ENCODE measurements at regions not wholly inside any gene's neighbourhood (a gene's known extent, or its start where the extent isn't known, plus 50 kb on each side); places are given as distances from the start of the nearest gene placed in this dataset.
"Not testable (repeated sequence)": the region's sequence is repeated elsewhere in the genome, so short reads cannot be mapped to it uniquely, and the experiment has no call there.

DNA sequence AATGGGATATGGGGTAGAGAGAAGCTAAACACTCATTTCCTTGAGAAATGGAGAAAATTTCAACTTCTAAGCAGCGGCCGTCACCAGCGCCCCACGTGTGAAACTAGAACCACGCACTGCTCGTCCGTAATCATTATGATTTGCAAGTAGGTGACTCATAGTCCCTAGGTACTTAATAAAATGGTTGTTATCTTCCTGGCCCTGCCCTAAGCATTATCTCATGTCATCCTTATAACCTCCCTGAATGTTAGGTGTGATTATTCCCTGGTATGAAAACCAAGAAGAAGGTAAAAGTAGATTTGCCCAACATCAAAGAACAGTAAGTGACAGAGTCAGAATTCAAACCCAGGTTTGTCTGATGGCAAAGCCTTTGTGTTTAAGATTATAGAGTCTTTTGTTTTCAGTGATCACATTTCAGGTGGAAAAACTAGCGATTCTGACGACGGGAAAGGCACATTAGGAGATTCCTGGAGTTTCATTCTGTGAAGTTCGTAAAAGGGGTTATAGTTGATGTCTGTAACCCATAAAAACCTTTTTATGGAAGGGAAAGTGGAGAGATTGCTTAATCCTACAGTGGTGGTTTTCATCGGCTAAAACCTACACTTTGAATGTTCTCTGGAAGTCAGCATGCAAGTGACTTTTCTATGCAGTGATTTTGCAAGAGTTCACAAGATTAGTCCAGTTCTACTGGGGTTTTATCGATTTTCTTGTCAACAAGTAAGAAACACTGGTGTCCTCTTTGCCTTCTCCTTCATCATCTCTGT is 202.9 kb upstream of the WWC1 start:
- no peak for DNase-seq

DNA sequence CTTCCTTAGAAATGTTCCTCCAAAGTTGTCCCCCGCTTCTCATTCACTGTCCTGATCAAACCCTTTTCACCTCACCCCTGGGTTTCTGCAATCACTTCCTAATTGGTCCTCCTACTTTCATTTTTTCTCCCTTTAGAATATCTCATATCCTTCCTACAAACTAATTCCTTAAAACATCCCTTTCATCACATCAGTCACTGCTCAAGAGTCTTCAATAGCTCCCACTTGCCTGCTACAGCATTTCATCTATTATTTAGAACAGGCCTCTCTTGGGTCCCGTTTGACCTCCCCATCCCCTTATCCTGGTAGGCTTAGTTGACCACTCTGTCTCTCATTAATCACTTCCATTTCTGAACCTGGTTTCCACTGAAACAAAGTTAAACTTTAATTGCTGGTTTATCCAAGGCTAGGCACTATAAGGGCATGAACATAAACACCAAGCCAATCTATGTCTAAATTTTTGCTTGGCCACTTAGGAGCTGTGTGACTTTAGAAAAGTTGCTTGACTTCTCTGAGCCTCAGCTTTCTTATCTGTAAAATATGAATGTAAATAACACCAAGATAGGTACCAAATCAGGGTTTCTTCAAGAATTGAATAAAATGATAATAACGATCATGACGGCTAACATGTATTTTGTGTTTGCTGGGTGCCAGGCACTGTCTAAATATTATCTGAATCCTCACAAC is 202.1 kb upstream of the WWC1 start:
- DNase-seq, result no peak

DNA sequence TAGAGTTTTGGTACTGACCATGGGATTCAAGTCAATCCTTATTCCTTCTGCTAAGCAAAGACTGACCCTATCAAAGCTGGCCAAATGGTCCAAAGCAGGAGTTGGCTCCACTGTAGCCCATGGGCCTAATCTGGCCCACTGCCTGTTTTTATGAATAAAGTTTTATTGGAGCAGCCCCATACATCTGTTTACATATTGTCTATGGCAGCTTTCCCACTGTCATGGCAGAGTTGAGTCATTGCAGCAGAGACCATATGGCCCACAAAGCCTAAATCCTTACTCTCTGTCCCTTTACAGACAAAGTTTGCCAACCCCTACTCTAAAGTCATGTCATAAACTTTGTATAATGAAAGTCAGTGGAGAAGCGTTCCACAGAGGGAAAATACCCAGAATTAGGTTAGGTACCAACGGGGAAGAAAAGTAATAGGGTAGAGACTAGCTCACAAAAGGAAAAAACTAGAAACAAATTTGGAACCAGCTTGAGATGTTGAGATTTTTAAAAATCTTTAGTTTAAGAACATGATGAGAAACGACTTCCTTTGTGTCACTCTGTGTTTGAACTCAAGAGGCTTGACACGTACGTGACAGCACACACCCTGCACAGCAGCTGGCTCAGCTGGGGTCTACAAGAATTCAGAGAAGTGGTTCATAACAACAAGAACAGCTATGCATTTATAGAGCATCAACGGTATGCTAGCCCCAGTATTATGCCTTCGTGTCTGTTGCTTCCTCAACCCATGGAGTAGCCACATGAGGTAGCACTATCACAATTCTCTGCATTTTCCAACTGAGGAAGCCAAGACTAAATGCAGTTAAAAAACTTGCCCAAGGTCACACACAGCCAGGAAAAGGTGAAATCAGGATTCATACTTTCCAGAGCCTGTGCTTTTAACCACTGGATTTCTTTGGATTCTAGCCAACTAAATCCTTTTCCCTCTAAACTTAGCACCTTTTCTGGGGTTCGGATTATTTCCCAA is 198.9 kb upstream of the WWC1 start:
- DNase-seq, result no peak

DNA sequence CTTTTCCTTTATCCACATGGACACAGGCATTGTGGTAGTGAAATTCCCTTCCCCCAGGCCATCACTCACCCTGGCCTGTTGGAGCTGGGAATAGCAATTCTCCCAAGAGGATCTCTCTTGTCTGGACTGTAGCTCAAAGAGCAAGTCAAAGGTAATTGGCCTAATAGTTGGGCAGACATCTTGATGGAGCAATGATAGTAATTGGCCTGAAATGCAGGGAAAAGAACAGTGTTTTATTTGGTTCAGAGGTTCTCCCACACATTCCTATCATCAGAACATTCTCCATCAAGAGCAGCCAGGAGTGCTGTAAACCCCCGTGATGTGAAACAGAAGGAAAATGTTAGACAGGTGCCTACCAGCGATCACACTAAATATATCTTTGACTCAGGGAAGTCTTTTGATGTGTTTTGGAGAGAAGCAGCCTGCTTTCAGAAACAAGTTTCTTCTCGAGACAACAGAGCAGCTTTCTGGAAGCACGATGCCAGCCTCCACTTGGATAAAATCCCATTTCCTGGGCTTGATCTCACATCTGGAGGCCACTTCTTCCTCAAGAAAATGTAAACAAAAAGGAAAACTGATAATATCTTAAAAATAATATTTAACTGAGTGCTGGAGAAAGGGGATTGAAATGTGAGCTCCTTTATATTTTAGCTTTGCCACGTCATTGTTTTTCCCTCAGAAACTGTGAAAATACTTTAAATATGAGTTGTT is 198.1 kb upstream of the WWC1 start:
- no peak for DNase-seq

DNA sequence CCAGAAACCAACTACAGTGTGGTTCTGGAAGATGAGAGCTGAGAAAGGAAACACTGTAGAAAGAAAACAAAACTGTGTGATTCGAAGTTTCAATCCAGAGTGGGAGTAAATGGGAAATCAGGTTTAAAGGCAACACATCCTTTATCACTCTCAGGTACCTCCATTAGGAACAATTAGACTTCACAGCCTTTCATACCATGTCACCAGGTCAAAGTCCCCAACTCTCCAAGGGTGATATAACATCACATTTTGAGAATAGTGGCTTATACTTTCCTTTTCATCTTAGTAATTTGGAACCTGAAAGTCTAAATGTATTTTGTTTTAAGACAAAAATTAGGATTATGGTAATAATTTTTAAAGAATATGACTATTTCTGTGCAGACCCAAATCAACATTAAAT is 194.9 kb upstream of the WWC1 start:
- DNase-seq, result no peak

DNA sequence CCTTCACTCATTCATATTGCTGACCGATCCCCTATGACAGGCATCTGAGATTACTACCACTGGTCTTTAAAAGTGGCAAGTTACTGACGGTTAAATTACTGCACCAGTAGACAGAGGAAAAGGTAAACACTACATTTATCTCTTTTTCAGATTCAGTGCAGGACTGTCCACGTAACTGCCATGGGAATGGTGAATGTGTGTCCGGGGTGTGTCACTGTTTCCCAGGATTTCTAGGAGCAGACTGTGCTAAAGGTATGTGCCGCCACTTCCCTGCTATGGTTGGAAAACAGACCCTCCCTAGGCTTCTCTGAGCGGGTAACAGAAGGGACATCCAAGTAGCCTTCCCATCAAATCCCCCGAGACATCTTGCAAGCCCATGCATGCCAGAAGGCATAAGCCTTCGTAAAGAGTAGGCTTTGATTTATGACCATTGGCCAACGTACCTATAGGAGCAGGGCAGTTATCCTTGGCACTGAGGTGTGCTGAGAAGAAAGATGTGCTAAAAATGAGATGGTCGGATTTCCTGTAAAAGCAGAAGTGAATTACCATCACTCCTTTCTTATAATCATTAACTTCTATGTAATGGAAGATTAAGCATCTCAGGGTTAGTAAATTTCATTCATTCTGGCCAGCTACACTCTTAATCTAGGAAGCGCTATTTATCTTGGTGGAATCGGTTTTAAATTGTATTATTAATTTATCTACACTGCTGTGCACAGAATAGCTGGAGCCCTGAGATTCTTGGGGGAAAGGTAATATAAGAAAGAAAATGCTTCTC is 193.4 kb upstream of the WWC1 start:
- peak in 1 of 2 experiments; percentile 1 for DNase-seq

DNA sequence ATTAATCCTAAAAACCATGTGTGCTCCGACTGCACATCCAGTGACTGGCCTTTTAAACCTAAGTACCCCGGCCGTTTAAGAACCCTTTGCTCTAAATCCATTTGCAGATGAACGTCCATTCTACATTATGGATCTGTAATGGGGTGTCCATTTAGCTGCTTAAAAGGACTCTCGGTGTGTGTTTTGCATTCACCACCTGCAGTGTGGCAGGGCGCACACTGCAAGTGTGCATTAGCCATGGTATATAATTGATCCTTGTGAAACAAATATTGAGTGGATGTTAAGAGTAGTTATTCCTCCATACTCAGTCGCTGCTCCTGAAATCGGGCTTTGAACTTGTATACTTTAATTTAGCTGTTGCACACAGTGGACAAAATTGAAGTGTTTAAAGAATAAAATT is 190.1 kb upstream of the WWC1 start:
- DNase-seq, result no peak

DNA sequence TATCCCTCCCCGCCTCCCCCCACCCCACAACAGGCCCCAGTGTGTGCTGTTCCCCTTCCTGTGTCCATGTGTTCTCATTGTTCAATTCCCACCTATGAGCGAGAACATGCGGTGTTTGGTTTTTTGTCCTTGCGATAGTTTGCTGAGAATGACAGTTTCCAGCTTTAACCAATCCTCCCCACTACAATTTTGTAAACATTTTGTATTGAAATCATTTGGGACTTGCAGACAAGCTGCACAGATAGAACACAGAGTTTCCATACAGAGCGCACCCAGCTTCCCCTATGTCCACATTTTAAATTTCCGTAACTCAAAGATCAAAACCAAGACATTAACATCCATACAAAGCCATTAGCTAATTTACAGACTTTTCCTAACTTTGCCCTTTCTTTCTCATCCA is 188.4 kb upstream of the WWC1 start:
- DNase-seq, result not testable (repeated sequence)

DNA sequence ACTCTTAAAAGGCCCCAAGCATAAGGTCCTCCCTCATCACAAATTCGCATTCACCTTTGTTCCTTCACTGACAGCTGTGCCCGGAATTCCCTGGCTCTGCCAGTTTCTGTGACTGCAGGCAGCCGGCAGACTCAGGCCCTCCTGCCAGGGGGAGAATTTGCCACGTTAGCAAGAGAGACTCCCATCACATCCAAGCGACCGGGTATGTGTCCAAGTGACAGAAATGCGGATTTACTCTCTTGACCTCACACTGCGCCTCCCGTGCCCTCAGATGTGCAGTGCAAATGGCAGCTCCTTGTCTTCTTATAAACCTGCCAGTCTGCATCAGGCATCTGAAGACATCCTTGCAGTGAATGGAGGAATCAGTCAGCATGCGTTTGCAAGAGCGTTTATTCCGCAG is 187.1 kb upstream of the WWC1 start:
- DNase-seq, result no peak

DNA sequence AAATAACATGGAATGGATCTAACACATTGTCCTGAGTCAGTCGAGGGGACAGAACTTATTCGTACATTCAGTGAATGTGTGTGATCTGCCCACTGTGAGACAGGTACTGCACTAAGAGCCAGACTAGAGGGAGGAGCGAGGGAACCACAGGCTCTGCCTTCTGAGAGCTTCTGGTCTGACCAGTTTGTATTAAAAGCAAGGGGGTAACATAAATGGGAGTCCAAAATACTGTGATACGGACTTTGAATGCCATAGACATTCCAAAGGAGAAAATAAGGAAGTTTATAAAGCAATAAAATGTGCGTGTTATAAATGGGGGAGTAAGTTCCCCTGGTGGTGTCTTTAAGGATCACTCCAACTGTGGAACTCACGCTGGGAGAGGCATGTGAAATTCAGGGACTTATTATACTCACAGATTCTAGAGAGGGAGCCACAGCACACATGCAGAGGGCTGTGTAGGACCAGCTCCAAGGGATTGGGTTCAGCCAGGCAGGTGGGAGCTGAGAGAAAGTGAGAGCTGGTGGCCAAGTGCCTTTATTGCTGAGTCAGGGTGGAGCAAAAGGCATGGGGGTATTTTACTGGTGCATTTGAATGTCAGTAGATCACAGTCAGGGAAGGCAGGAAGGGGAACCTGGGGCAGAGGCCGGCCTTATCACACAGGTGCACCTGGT is 186.5 kb upstream of the WWC1 start:
- no peak for DNase-seq

DNA sequence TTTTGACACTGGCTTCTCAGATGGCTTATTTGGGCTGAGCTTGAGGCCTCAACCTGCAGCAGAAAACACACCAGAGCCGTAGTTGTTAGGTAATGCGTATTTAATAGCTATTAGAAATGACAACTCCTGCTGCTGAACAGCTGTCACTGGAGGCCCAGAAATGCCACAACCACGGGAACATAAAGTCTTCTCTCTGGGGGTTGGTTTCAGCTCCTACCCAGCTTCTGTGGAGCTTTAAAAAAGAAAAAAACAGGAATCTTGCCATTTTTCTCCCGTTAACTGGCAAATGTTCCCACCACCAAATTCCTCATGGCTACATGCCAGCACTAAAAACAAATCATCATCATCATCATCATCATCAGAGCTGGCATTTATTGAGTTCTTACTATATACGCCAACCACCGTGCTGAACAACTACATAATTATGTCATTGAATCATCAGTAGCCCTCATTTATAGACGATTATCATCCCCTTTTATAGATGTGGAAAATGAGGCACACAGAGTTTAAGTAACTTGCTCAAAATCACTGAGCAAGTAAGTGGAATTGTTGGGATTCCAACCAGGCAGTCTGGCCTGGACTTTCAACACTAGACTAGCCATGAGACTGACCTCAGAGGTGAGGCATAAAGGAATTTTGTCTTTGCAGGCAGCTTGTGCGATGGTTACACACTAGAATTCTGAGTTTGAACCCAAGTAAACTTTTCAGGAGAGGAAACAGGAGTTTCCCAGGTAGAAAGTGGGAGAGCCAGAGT is 185.3 kb upstream of the WWC1 start:
- DNase-seq, result no peak

DNA sequence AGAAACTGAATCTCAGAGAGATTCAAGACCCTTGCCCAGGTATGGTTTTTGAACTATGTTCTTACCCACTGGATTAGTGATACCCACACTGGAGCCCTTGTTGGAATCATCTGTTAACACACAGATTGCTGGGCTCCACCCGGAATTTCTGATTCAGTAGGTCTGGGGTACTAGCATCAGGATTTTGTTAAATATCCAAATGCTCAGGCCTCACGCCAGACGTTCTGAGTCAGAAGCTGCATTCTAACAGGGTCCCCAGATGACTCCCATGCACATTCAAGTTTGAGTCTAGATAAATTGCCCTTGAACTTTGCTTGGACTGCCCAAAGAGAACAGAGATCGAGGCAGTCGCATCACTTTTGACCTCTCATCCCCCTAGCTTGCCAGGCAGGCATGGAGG is 182.0 kb upstream of the WWC1 start:
- no peak for DNase-seq

DNA sequence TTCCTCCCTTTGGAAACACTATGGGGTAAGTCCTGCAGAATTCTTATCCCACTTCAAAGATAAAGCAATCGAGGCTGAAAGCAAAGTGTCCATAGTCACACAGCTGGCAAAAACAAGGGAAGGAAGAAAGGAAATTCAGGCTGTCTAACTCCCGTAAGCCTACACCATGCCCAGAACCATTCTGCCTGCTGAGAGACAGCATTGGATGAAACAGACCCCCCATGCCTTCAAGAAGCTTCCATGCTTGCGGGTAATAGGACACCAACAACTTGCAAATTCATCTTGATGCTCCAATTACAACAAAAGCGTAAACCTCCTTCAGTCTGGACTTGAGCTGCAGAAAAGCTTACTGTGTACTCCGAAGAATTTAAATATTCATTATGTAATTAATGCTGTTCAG is 181.1 kb upstream of the WWC1 start:
- no peak for DNase-seq

DNA sequence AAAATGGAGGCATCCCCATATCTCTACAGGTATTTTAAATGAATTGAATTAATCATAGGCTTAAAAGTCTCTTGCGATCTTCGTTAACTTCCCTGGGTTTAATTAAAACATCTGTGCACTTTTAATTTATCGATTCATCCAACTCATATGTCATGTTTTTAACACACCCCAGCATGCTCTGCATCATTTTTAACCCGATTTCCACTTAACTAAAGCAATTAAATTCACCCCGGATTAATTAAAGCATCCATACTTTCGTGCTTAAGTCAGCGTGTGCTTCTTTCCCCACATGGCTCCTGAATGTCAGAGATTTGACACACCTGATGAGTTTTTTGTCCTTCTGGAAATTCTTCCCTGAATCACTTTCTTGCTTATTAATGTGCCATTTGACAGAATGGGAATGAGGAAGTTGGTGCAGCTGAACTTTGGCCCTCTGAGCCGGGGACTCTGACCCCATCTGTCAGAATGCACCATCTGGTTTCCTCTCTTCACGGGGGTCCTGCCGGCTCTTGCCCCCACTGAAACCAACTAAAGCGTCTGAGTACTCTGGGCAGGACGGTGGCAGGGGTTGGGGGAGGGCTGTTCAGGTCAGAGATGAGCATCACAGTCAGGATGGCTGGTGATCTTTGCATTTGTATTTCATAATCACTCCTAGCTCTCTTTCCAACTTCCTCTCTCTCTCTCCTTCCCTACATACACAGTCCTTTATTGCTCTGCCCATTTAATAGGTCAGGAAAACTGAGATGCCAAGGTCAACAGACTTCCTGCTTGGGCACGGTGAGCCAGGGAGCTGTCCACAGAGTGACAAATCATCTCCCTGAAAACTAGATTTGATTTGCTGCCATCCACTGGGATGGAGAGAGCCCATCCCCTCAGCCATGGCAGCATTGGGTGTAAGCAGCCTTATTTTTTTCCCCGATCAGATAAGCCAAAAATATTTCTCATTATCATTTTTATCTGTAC is 180.3 kb upstream of the WWC1 start:
- DNase-seq, result no peak

DNA sequence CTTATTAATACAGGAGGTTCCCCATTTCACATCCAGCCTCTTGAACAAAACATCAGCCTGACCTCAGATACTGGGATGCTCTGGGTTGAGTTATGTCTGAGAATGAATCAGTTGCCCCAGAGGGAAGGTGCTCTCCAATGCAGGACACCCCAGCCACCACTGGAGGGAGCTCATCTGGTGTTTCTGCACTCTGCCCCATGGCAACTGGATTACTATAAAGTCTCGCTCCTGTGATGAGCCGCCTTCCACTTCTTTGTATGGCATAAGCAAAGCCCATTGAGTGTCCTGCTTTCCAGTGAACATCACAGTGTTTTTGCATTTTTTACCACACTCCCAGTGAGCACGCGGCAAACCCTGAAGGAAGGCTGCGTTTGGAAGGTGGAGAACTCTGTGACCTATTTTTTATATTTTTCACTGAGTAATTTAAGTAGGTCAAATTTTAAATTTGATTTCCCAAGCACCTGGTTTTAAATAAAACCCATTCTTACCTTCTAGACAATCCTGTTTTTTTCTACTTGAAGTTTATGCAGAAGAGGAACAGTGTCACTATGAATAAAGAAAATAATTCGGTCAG is 176.9 kb upstream of the WWC1 start:
- DNase-seq, result peak in 1 of 2 experiments; percentile 20

DNA sequence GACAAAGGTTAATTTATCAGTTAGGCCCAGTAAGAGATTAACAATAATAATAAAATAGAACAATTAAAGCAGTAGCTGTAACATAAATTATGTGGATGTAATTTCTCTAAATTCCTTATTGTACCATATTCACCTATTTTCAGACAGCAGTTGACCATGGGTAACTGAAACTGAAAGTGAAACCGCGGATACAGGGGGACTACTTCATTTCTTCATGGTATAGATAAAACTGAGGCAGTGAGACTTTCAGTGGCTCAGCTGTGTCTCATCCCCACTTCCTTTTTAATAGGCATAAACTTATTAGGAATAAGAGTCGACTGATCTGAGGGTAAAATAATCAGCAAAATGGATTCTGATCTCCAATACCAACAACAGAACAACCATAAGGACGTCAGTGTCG is 174.0 kb upstream of the WWC1 start:
- DNase-seq, result no peak

DNA sequence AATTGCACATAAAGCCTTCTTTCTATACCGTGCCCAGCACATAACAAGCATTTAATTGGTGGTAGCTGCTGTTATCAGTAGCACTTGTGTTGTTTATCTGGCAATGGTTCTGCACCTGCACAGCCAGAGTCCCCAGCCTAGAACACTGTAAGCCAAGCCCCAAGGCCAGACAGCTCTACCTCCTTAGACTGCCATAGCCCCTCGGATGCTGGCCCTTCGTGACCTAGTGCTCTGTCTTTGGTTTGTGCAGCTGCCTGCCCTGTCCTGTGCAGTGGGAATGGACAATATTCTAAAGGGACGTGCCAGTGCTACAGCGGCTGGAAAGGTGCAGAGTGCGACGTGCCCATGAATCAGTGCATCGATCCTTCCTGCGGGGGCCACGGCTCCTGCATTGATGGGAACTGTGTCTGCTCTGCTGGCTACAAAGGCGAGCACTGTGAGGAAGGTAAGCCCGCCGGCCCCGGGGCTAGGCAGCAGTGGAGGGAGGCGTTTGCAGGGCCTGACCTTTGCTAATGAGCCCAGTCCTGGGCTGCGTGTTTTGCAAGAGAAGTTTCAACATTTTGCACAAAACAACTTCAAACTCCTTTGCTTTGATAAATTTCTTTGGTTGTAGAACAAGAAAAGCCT is 173.3 kb upstream of the WWC1 start:
- DNase-seq, result no peak

DNA sequence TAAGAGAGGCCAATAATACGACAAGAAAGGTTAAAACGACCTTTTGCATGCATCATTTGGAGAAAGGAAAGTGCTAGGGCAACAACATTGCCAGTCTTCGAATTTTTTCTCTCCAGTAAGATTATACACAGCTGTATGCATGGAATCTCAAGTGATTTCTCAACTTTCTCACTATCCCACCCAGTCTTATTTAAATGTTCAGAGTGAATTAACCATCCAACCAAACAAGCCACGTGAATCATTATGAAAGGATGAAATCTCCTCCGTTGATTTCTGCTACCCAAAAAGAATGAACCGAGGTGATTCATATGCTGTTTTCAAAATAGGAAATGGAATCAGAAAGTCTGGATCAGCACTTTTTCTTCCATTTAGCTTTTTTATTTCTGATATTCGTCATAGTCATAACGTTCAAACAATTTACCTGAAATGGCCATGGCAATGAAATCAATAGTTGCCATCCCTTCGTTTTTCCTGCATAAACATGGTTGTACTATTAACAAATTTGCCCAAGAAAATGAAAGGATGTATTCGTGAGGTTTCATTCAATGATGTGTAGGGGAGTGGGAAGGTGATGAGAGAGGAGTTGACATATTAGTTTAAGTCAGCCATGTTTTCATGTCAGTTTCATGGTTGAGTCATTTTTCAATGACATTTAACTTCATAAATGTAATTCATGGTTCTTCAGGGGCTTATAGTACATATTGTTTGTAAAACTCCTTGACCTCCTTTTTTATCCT is 170.9 kb upstream of the WWC1 start:
- peak in 1 of 2 experiments; percentile 21 for DNase-seq
